ENCODE measurements at regions not wholly inside any gene's neighbourhood (a gene's known extent, or its start where the extent isn't known, plus 50 kb on each side); places are given as distances from the start of the nearest gene placed in this dataset.
A peak's percentile ranks its signal among the peaks of the same experiment; 100 is the strongest.

- Histone ChIP-seq H3K4me3 (replicated peaks; ENCODE audit: insufficient read depth, low read length) (no peak overlapping the region), H3K27me3 (ENCODE audit: insufficient read depth, poor library complexity, severe bottlenecking) (peaks cover 3% of the 10 kb centered on the region), H3K27ac (replicated peaks) (no peak overlapping the region)
- no peak for DNase-seq (ENCODE audit: low read depth in 1 of 2, low spot score in 1 of 2)
- TF ChIP-seq REST (IDR thresholded peaks at IDR 0.05; ENCODE audit: insufficient replicate concordance, low read depth) (no peak), GABPA (IDR thresholded peaks at IDR 0.05; ENCODE audit: low read depth) (no peak), POLR2AphosphoS5 (IDR thresholded peaks at IDR 0.05; ENCODE audit: low read depth) (no peak), CTCF (IDR thresholded peaks at IDR 0.05; ENCODE audit: insufficient read depth, low read length) (no peak), SPI1 (IDR thresholded peaks at IDR 0.05; ENCODE audit: borderline replicate concordance, low read depth) (no peak)
Measured at GRCh38 chr20:12294678-12295077, 377.0 kb downstream of the BTBD3 start.

- Histone ChIP-seq H3K4me3 (replicated peaks; ENCODE audit: insufficient read depth, low read length) (no peak overlapping the region), H3K27ac (replicated peaks) (no peak overlapping the region), H3K27me3 (ENCODE audit: insufficient read depth, poor library complexity, severe bottlenecking) (no peaks in the 10 kb centered on the region)
- no peak for TF ChIP-seq CTCF (IDR thresholded peaks at IDR 0.05; ENCODE audit: insufficient read depth, low read length)
- TF ChIP-seq GABPA (IDR thresholded peaks at IDR 0.05; ENCODE audit: low read depth), result no peak
- no peak for TF ChIP-seq REST (IDR thresholded peaks at IDR 0.05; ENCODE audit: insufficient replicate concordance, low read depth)
- no peak for TF ChIP-seq POLR2AphosphoS5 (IDR thresholded peaks at IDR 0.05; ENCODE audit: low read depth)
- no peak for TF ChIP-seq SPI1 (IDR thresholded peaks at IDR 0.05; ENCODE audit: borderline replicate concordance, low read depth)
- DNase-seq (ENCODE audit: low read depth in 1 of 2, low spot score in 1 of 2), result no peak
Measured at GRCh38 chr20:12305188-12305950, 387.7 kb downstream of the BTBD3 start.

GRCh38 chr20:12306107-12306506, 388.4 kb downstream of the BTBD3 start:
- peak in 1 of 2 experiments; percentile 13 for DNase-seq (ENCODE audit: low read depth in 1 of 2, low spot score in 1 of 2)
- no peak overlapping the region for H3K27ac ChIP-seq (replicated peaks)

More at GRCh38 chr20:12306107-12306506, 388.4 kb downstream of the BTBD3 start:
- no peaks in the 10 kb centered on the region for H3K27me3 ChIP-seq (ENCODE audit: insufficient read depth, poor library complexity, severe bottlenecking)
- TF ChIP-seq SPI1 (IDR thresholded peaks at IDR 0.05; ENCODE audit: borderline replicate concordance, low read depth), result no peak
- no peak for TF ChIP-seq CTCF (IDR thresholded peaks at IDR 0.05; ENCODE audit: insufficient read depth, low read length)
- no peak for TF ChIP-seq POLR2AphosphoS5 (IDR thresholded peaks at IDR 0.05; ENCODE audit: low read depth)
- TF ChIP-seq GABPA (IDR thresholded peaks at IDR 0.05; ENCODE audit: low read depth), result no peak
- no peak for TF ChIP-seq REST (IDR thresholded peaks at IDR 0.05; ENCODE audit: insufficient replicate concordance, low read depth)
- no peak overlapping the region for H3K4me3 ChIP-seq (replicated peaks; ENCODE audit: insufficient read depth, low read length)

All from HL-60 (cell line).